Cardiac muscle cell (in vitro differentiated cells and primary cell): ENCODE measurements at regions not wholly inside any gene's neighbourhood (a gene's known extent, or its start where the extent isn't known, plus 50 kb on each side); places are given as distances from the start of the nearest gene placed in this dataset.

Source experiments
- DNase-seq, 2 donors: peaks; one replicate each; pipeline versions ENCODE4 v3.0.0 to v3.0.0-alpha.2; 2010 to 2017; ENCODE audit warnings: low read depth in 1 of 2, low spot score in 1 of 2
- H3K27ac ChIP-seq: fragments of 200-600 bp; sonication (generic); 2 replicates; pipeline ENCODE4 v1.5.1; 2016
- H3K27me3 ChIP-seq: fragments of 200-600 bp; sonication (generic); 2 replicates; pipeline ENCODE4 v1.6.0; 2016; ENCODE audit warnings: control low read depth
- H3K36me3 ChIP-seq: fragments of 200-600 bp; sonication (generic); 2 replicates; pipeline ENCODE4 v1.5.1; 2016; ENCODE audit warnings: control low read depth
- H3K4me1 ChIP-seq: fragments of 200-600 bp; sonication (generic); 2 replicates; pipeline ENCODE4 v1.8.1; 2017; ENCODE audit warnings: low read depth, mild to moderate bottlenecking, mixed run types
- H3K4me3 ChIP-seq: fragments of 200-600 bp; sonication (generic); 2 replicates; pipeline ENCODE4 v1.5.1; 2016; ENCODE audit warnings: mild to moderate bottlenecking
- H3K9me3 ChIP-seq: fragments of 200-600 bp; sonication (generic); 2 replicates; pipeline ENCODE4 v1.5.1; 2017; ENCODE audit warnings: low read depth, mild to moderate bottlenecking, control low read depth
- CTCF ChIP-seq: IDR thresholded peaks from 2 replicates; pipeline ENCODE4 v1.5.1; 2012; ENCODE audit warnings: low read depth, mild to moderate bottlenecking, low read length

DNA sequence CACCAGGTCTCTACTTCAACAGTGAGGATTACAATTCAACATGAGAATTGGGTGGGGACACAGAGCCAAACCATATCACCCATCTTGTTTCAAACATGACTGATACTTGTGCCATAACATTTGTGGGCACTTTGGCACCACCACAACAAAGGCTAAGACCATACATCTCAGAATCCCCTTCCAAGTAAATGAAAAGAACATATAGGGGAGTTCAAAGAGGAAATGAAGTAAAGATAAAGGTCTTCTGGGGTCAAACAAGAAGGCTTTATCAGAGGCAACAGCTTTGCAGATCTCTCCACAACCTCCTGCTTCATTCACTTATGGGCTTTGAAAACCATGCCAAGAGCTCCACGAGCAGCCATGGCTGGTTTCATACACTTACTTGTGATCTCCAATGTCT, 122.7 kb downstream of the ANKRD50 start:
- DNase-seq: no peak

GRCh38 chr4:124590480-124590879, 122.1 kb downstream of the ANKRD50 start:
- no peak for TF ChIP-seq CTCF
- Histone ChIP-seq H3K27me3 (no peaks in the 10 kb centered on the region), H3K4me3 (no peak overlapping the region), H3K36me3 (no peaks in the 10 kb centered on the region), H3K27ac (no peak overlapping the region), H3K4me1 (no peaks in the 10 kb centered on the region), H3K9me3 (no peaks in the 10 kb centered on the region)
- DNase-seq: no peak

More for the DNA sequence above, 122.7 kb downstream of the ANKRD50 start:
- Histone ChIP-seq H3K36me3 (no peaks in the 10 kb centered on the region), H3K4me1 (no peaks in the 10 kb centered on the region), H3K9me3 (no peaks in the 10 kb centered on the region), H3K27me3 (no peaks in the 10 kb centered on the region), H3K27ac (no peak overlapping the region), H3K4me3 (no peak overlapping the region)
- TF ChIP-seq CTCF: no peak

DNA sequence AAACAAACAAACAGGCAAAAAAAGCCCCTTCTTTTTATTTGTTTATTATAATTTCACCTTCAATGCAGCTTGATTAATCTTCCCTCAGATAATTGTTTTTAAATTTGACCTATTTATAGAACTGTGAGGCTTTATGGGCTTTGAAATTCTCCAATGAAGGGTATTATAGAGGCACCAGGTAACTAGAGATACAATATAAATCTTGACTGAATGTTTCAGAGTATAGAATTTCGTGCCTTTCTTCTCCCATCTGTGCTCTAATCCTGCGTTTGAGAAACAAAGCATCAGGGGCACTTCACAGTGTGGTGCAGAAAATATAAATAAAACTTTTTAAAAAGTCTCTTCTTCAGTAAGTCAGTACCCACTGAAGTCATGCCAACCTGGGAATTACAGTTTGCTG, 120.9 kb downstream of the ANKRD50 start:
- no peak for TF ChIP-seq CTCF
- Histone ChIP-seq H3K4me1 (no peaks in the 10 kb centered on the region), H3K27me3 (no peaks in the 10 kb centered on the region), H3K36me3 (no peaks in the 10 kb centered on the region), H3K4me3 (no peak overlapping the region), H3K27ac (no peak overlapping the region), H3K9me3 (no peaks in the 10 kb centered on the region)
- DNase-seq: no peak

DNA sequence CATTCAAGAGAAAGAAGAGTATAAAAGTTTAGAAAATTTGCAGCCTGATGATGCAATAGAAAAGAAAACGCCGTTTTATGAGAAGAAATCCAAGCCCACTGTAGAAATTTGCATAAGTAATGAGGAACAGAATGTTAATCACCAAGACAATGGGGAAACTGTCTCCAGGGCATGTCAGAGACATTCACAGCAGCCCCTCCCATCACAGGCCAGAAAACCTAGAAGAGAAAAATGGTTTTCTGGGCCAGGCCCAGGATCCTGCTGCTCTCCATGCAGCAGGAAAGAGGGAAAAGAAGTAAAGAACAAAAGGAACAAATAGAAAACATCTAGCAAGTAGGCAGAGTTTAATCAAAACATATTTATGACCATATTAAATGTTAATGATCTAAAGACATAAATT, 119.0 kb downstream of the ANKRD50 start:
- no peaks in the 10 kb centered on the region for H3K36me3 ChIP-seq

DNA sequence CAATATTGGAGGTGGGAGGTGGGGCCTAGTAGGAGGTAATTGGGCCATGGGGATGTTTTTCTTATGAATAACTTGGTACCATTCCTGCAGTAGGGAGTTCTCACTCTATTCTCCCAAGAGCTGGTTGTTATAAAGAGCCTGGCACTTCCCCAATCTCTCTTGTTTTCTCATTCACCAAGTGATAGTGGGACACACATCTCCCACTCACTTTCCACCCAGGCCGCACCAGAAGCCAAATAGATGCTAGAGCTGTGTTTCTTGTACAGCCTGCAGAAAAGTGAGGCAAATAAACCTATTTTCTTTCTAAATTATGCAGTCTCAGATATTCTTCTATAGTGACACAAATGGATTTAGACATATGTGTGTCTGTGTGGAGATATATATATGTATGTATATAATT, 117.6 kb downstream of the ANKRD50 start:
- Histone ChIP-seq H3K27ac (no peak overlapping the region), H3K27me3 (no peaks in the 10 kb centered on the region), H3K4me1 (no peaks in the 10 kb centered on the region), H3K9me3 (no peaks in the 10 kb centered on the region), H3K36me3 (no peaks in the 10 kb centered on the region), H3K4me3 (no peak overlapping the region)
- no peak for TF ChIP-seq CTCF
- DNase-seq: no peak

More for the DNA sequence above, 119.0 kb downstream of the ANKRD50 start:
- TF ChIP-seq CTCF: no peak
- Histone ChIP-seq H3K27ac (no peak overlapping the region), H3K4me3 (no peak overlapping the region), H3K4me1 (no peaks in the 10 kb centered on the region), H3K27me3 (no peaks in the 10 kb centered on the region), H3K9me3 (no peaks in the 10 kb centered on the region)
- DNase-seq: no peak

- Histone ChIP-seq H3K36me3 (no peaks in the 10 kb centered on the region), H3K4me1 (no peaks in the 10 kb centered on the region), H3K4me3 (no peak overlapping the region), H3K27ac (no peak overlapping the region), H3K9me3 (no peaks in the 10 kb centered on the region), H3K27me3 (no peaks in the 10 kb centered on the region)
- no peak for TF ChIP-seq CTCF
- peak in 1 of 2 donors; percentile 4 for DNase-seq
Observed at GRCh38 chr4:124596816-124597215, 115.7 kb downstream of the ANKRD50 start.
